Progenitor cell of endocrine pancreas (in vitro differentiated cells): ENCODE measurements at regions not wholly inside any gene's neighbourhood (a gene's known extent, or its start where the extent isn't known, plus 50 kb on each side); places are given as distances from the start of the nearest gene placed in this dataset.

Experiments used
- DNase-seq: peaks from one replicate; pipeline ENCODE4 v3.0.0; 2021; ENCODE audit warnings: low spot score; ENCODE audit not compliant: unreplicated experiment
- H3K27ac Mint-ChIP-seq: 2 replicates; pipeline ENCODE4 v1.8.0; 2021; ENCODE audit warnings: mild to moderate bottlenecking, moderate library complexity, mixed read lengths
- H3K27me3 Mint-ChIP-seq: 2 replicates; pipeline ENCODE4 v1.8.0; 2021; ENCODE audit warnings: mixed read lengths
- H3K36me3 Mint-ChIP-seq: 2 replicates; pipeline ENCODE4 v1.8.0; 2022; ENCODE audit warnings: mixed read lengths; ENCODE audit not compliant: insufficient read depth
- H3K4me1 Mint-ChIP-seq: 2 replicates; pipeline ENCODE4 v1.8.0; 2021; ENCODE audit warnings: low read depth, mixed read lengths
- H3K4me3 Mint-ChIP-seq: 2 replicates; pipeline ENCODE4 v1.8.0; 2021; ENCODE audit warnings: low read depth, mild to moderate bottlenecking, moderate library complexity, mixed read lengths
- H3K9me3 Mint-ChIP-seq: 2 replicates; pipeline ENCODE4 v1.8.0; 2021; ENCODE audit warnings: low read depth, mixed read lengths
- CTCF ChIP-seq: fragments of 200-600 bp; sonication (generic); IDR thresholded peaks from one replicate; pipeline ENCODE4 v1.5.0; 2021; ENCODE audit warnings: antibody characterized with exemption, mild to moderate bottlenecking; ENCODE audit not compliant: unreplicated experiment

- no peak for TF ChIP-seq CTCF
- no peak for DNase-seq
- Mint-ChIP-seq H3K27me3 (peaks cover 20% of the 10 kb centered on the region), H3K9me3 (no peaks in the 10 kb centered on the region), H3K27ac (no peak overlapping the region), H3K4me1 (no peaks in the 10 kb centered on the region), H3K36me3 (no peaks in the 10 kb centered on the region), H3K4me3 (no peak overlapping the region)
These were observed 68.1 kb upstream of the RRP15 start for GRCh38 chr1:218217040-218217439.

DNA sequence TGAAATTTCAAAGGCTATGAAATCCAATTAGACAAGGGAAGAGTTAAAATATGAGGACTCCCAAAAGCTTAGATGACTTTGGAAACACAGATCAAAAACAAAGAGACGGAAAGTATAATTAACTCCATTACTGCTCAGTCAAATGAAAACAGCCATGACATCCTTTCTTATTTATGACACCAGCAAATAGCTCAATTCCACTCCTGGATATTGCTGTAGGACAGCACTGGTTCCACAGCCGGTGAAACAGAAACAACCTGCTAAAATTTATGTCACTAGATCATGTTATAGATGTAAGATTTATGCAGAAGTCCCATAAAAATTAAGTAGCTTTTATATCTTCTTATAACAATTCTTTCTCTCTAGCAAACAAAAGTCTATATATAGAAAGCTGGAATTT is 65.6 kb upstream of the RRP15 start:
- H3K27me3 Mint-ChIP-seq, result peaks cover 12% of the 10 kb centered on the region
- no peaks in the 10 kb centered on the region for H3K9me3 Mint-ChIP-seq
- no peak overlapping the region for H3K27ac Mint-ChIP-seq
- no peak for DNase-seq
- H3K4me1 Mint-ChIP-seq, result no peaks in the 10 kb centered on the region
- no peaks in the 10 kb centered on the region for H3K36me3 Mint-ChIP-seq
- no peak overlapping the region for H3K4me3 Mint-ChIP-seq
- TF ChIP-seq CTCF, result no peak

DNA sequence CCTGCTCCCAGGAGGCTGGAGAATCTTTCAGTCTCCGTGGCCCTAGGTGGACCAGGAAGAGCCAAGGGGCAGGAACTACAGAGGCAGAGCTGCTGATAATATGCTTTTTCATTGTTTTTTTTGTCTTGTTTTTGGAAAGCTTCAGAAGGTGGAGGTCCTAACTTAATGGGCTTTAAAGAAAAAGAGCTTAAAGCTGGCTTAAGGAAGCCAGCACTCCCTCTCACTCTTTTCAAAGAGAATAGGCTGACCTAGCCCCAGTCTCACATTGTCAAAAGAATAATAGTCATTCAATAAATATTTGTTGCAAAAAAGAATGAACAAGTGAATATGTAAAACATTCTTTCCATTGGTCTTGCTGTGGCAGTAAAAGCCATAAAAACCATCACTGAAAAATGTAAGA is 61.0 kb upstream of the RRP15 start:
- Mint-ChIP-seq H3K4me3 (no peak overlapping the region), H3K27ac (no peak overlapping the region)

DNA sequence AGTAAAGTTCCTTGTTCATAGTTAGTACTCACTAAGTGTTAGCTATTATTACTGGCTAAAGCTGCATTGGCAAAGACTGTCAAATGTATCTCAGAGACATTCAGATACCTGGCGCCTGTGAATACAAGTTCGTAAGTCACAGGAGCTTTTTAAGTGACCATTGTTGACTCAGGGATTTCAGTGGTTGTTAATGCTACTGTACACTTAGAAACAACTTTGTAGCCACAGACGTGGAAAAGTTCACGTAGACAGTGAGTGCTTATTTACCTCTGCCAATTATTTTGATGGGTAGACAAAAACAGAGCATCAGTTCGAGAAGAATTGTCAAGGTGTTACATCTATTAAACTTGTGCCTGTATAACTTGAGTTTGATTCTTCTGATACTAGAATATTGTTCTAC is 59.1 kb upstream of the RRP15 start:
- Mint-ChIP-seq H3K4me1 (no peaks in the 10 kb centered on the region), H3K36me3 (no peaks in the 10 kb centered on the region), H3K9me3 (no peaks in the 10 kb centered on the region), H3K27ac (no peak overlapping the region), H3K4me3 (no peak overlapping the region), H3K27me3 (no peaks in the 10 kb centered on the region)
- no peak for DNase-seq
- no peak for TF ChIP-seq CTCF

More for the DNA sequence above, 61.0 kb upstream of the RRP15 start:
- no peaks in the 10 kb centered on the region for H3K4me1 Mint-ChIP-seq
- H3K9me3 Mint-ChIP-seq, result no peaks in the 10 kb centered on the region
- DNase-seq, result no peak
- no peaks in the 10 kb centered on the region for H3K36me3 Mint-ChIP-seq
- no peaks in the 10 kb centered on the region for H3K27me3 Mint-ChIP-seq
- TF ChIP-seq CTCF, result no peak
